GM23338 (cell line): ENCODE measurements at regions not wholly inside any gene's neighbourhood (a gene's known extent, or its start where the extent isn't known, plus 50 kb on each side); places are given as distances from the start of the nearest gene placed in this dataset.

ENCODE experiments used
- ATAC-seq: fragments of 200-7000 bp; cut with Tn5 transposase; 3 replicates; pipeline ENCODE4 v1.9.1; 2020
- DNase-seq: peaks from one replicate; pipeline ENCODE4 v3.0.0-alpha.2; 2015; ENCODE audit warnings: low spot score
- H2AFZ ChIP-seq: fragments of 200-600 bp; sonication (generic); 2 replicates; pipeline ENCODE4 v1.8.0; 2016; ENCODE audit warnings: antibody characterized with exemption, mild to moderate bottlenecking, moderate library complexity
- H3F3A ChIP-seq: fragments of 200-600 bp; sonication (generic); replicated peaks from 2 replicates; pipeline ENCODE4 v1.8.0; 2017; ENCODE audit warnings: antibody characterized with exemption, mixed run types, low read depth
- H3K27ac ChIP-seq: fragments of 200-600 bp; sonication (generic); 2 replicates; pipeline ENCODE4 v1.6.1; 2016; ENCODE audit warnings: low read depth
- H3K27me3 ChIP-seq: fragments of 200-600 bp; sonication (generic); 2 replicates; pipeline ENCODE4 v1.8.0; 2016; ENCODE audit warnings: mild to moderate bottlenecking, mixed run types, moderate library complexity; ENCODE audit not compliant: insufficient read depth
- H3K36me3 ChIP-seq: fragments of 200-600 bp; sonication (generic); 2 replicates; pipeline ENCODE4 v1.8.0; 2016; ENCODE audit warnings: mild to moderate bottlenecking; ENCODE audit not compliant: insufficient read depth
- H3K4me1 ChIP-seq: fragments of 200-600 bp; sonication (generic); 2 replicates; pipeline ENCODE4 v1.8.0; 2016; ENCODE audit warnings: mild to moderate bottlenecking, moderate library complexity; ENCODE audit not compliant: insufficient read depth
- H3K4me2 ChIP-seq: fragments of 200-600 bp; sonication (generic); 2 replicates; pipeline ENCODE4 v1.7.1; 2017; ENCODE audit warnings: mixed run types
- H3K4me3 ChIP-seq: fragments of 200-600 bp; sonication (generic); 2 replicates; pipeline ENCODE4 v1.6.1; 2016; ENCODE audit warnings: mixed run types
- H3K79me2 ChIP-seq: fragments of 200-600 bp; sonication (generic); replicated peaks from 2 replicates; pipeline ENCODE4 v1.8.0; 2017; ENCODE audit warnings: mild to moderate bottlenecking; ENCODE audit not compliant: insufficient read depth
- H3K9me2 ChIP-seq: fragments of 200-600 bp; sonication (generic); 2 replicates; pipeline ENCODE4 v1.8.0; 2017; ENCODE audit not compliant: insufficient read depth
- H4K20me1 ChIP-seq: fragments of 200-600 bp; sonication (generic); replicated peaks from 2 replicates; pipeline ENCODE4 v1.8.0; 2017; ENCODE audit warnings: mild to moderate bottlenecking; ENCODE audit not compliant: insufficient read depth
- H3K27ac Mint-ChIP-seq: 2 replicates; pipeline ENCODE4 v1.8.0; 2020; ENCODE audit warnings: inconsistent platforms, mild to moderate bottlenecking, moderate library complexity, mixed read lengths
- H3K27me3 Mint-ChIP-seq: 3 replicates; pipeline ENCODE4 v1.8.0; 2022; ENCODE audit warnings: low read depth, mild to moderate bottlenecking, moderate library complexity, mixed read lengths, inconsistent platforms; ENCODE audit not compliant: insufficient read depth, poor library complexity
- H3K36me3 Mint-ChIP-seq: 3 replicates; pipeline ENCODE4 v1.8.0; 2021; ENCODE audit warnings: low read depth, mild to moderate bottlenecking, inconsistent platforms, moderate library complexity, mixed read lengths
- H3K4me1 Mint-ChIP-seq: 3 replicates; pipeline ENCODE4 v1.8.0; 2020; ENCODE audit warnings: mild to moderate bottlenecking, inconsistent platforms, mixed read lengths
- H3K4me3 Mint-ChIP-seq: 3 replicates; pipeline ENCODE4 v1.8.0; 2021; ENCODE audit warnings: moderate library complexity, mild to moderate bottlenecking, inconsistent platforms, mixed read lengths
- H3K9me3 Mint-ChIP-seq: 3 replicates; pipeline ENCODE4 v1.8.0; 2020; ENCODE audit warnings: moderate library complexity, mild to moderate bottlenecking, inconsistent platforms, mixed read lengths
- CREB1 ChIP-seq: fragments of 250-450 bp; sonication (Bioruptor Pico); IDR thresholded peaks from 2 replicates; pipeline ENCODE4 v1.5.0; 2020; ENCODE audit warnings: low read depth, mild to moderate bottlenecking, moderate library complexity
- ETS1 ChIP-seq: IDR thresholded peaks from 2 replicates; pipeline ENCODE4 v1.6.1; 2016; ENCODE audit warnings: antibody characterized with exemption
- EZH2 ChIP-seq: fragments of 200-600 bp; sonication (generic); IDR thresholded peaks from one replicate; pipeline ENCODE4 v1.8.0; 2017; ENCODE audit warnings: antibody characterized with exemption, mild to moderate bottlenecking, low read depth; ENCODE audit not compliant: unreplicated experiment
- NANOG ChIP-seq: IDR thresholded peaks from 2 replicates; pipeline ENCODE4 v1.6.1; 2016; ENCODE audit warnings: antibody characterized with exemption, borderline replicate concordance
- STAT1 ChIP-seq: IDR thresholded peaks from one replicate; pipeline ENCODE4 v1.6.1; 2016; ENCODE audit warnings: antibody characterized with exemption; ENCODE audit not compliant: unreplicated experiment
- ZNF114 ChIP-seq: fragments of 250-450 bp; sonication (Bioruptor Pico); IDR thresholded peaks from 2 replicates; pipeline ENCODE4 v1.5.0; 2020; ENCODE audit warnings: mild to moderate bottlenecking, moderate library complexity
- ZNF331 ChIP-seq: fragments of 250-450 bp; sonication (Bioruptor Pico); IDR thresholded peaks from 2 replicates; pipeline ENCODE4 v1.5.0; 2020; ENCODE audit warnings: low read depth, mild to moderate bottlenecking, moderate library complexity
- ZNF462 ChIP-seq: fragments of 250-450 bp; sonication (Bioruptor Pico); IDR thresholded peaks from 2 replicates; pipeline ENCODE4 v1.5.0; 2020; ENCODE audit warnings: mild to moderate bottlenecking, moderate library complexity

GRCh38 chr15:97248376-97248775 lies 712.1 kb upstream of the ARRDC4 start (continued):
- TF ChIP-seq ZNF462 (CRISPR knock-in tag) (no peak), STAT1 (no peak)

- Histone ChIP-seq H3K36me3 (no peaks in the 10 kb centered on the region), H3K27me3 (no peaks in the 10 kb centered on the region), H3K9me2 (no peaks in the 10 kb centered on the region; the same call in none of the 2 replicates), H3F3A (no peaks in the 10 kb centered on the region), H3K4me3 (no peak overlapping the region), H3K79me2 (no peaks in the 10 kb centered on the region), H4K20me1 (no peaks in the 10 kb centered on the region), H3K27ac (no peak overlapping the region), H2AFZ (peak overlapping the region; percentile 44; the same call in 1 of the 2 replicates), H3K4me1 (peaks cover 6% of the 10 kb centered on the region; the same call in 1 of the 2 replicates), H3K4me2 (no peak overlapping the region)
- H3K27me3 Mint-ChIP-seq = no peaks in the 10 kb centered on the region
- H3K9me3 Mint-ChIP-seq = no peaks in the 10 kb centered on the region
- no peak for TF ChIP-seq NANOG
- TF ChIP-seq EZH2 = no peak
- TF ChIP-seq ZNF114 (CRISPR knock-in tag) = no peak
- TF ChIP-seq ETS1 = no peak
- TF ChIP-seq ZNF462 (CRISPR knock-in tag) = no peak
- TF ChIP-seq CREB1 (CRISPR knock-in tag) = no peak
- TF ChIP-seq ZNF331 (CRISPR knock-in tag) = no peak
- no peak for TF ChIP-seq STAT1
- H3K4me3 Mint-ChIP-seq = no peak overlapping the region
- H3K27ac Mint-ChIP-seq = no peak overlapping the region
- H3K4me1 Mint-ChIP-seq = no peaks in the 10 kb centered on the region; the same call in 2 of the 3 replicates
- ATAC-seq (no peak; the same call in 2 of the 3 replicates), DNase-seq (peak; percentile 29)
- H3K36me3 Mint-ChIP-seq = no peaks in the 10 kb centered on the region
Observed at GRCh38 chr15:97259943-97260342, 700.6 kb upstream of the ARRDC4 start.
